WTC11 (cell line): ENCODE measurements at regions not wholly inside any gene's neighbourhood (a gene's known extent, or its start where the extent isn't known, plus 50 kb on each side); places are given as distances from the start of the nearest gene placed in this dataset.

ENCODE experiments used
- CREB1 ChIP-seq: sonication (generic); formaldehyde crosslinking; IDR thresholded peaks from 2 replicates; pipeline ENCODE4 v1.8.0; 2023; ENCODE audit warnings: mild to moderate bottlenecking, missing genetic modification reagents
- MXD4 ChIP-seq: fragments of 250-450 bp; sonication (Bioruptor Pico); IDR thresholded peaks from 2 replicates; pipeline ENCODE4 v1.8.0; 2021; ENCODE audit warnings: mild to moderate bottlenecking, moderate library complexity, borderline replicate concordance
- MYBL2 ChIP-seq: sonication (generic); formaldehyde crosslinking; IDR thresholded peaks from 2 replicates; pipeline ENCODE4 v1.8.1; 2023; ENCODE audit warnings: mild to moderate bottlenecking, moderate library complexity, missing genetic modification reagents
- NFYB ChIP-seq: sonication (generic); formaldehyde crosslinking; conservative IDR thresholded peaks from 2 replicates; pipeline ENCODE4 v1.8.0; 2022; ENCODE audit warnings: low read depth, missing genetic modification reagents
- SMAD3 ChIP-seq: sonication (generic); formaldehyde crosslinking; IDR thresholded peaks from 2 replicates; pipeline ENCODE4 v1.8.0; 2022; ENCODE audit warnings: missing genetic modification reagents, mild to moderate bottlenecking, borderline replicate concordance
- ZNF423 ChIP-seq: fragments of 250-450 bp; sonication (Bioruptor Pico); IDR thresholded peaks from 2 replicates; pipeline ENCODE4 v2.1.2; 2022; ENCODE audit warnings: mild to moderate bottlenecking, moderate library complexity
- TF ChIP-seq, protein P1 (sequence below): fragments of 200-600 bp; IDR thresholded peaks from 2 replicates; pipeline ENCODE4 v1.8.0; 2022; ENCODE audit warnings: antibody characterized with exemption
- TF ChIP-seq, protein P2 (sequence below): sonication (generic); formaldehyde crosslinking; IDR thresholded peaks from 2 replicates; pipeline ENCODE4 v1.8.1; 2023; ENCODE audit warnings: mild to moderate bottlenecking, missing genetic modification reagents, moderate library complexity
- TF ChIP-seq, protein P3 (sequence below): sonication (generic); formaldehyde crosslinking; IDR thresholded peaks from 2 replicates; pipeline ENCODE4 v1.8.1; 2022; ENCODE audit warnings: low read depth, missing genetic modification reagents, borderline replicate concordance
- TF ChIP-seq, protein P4 (sequence below): sonication (generic); formaldehyde crosslinking; IDR thresholded peaks from 2 replicates; pipeline ENCODE4 v1.8.0; 2023; ENCODE audit warnings: mild to moderate bottlenecking, missing genetic modification reagents
- TF ChIP-seq, protein P5 (sequence below): sonication (generic); formaldehyde crosslinking; IDR thresholded peaks from 2 replicates; pipeline ENCODE4 v1.8.0; 2022; ENCODE audit warnings: mild to moderate bottlenecking, missing genetic modification reagents
- TF ChIP-seq, protein P6 (sequence below): fragments of 250-450 bp; sonication (Bioruptor Pico); IDR thresholded peaks from 2 replicates; pipeline ENCODE4 v1.9.0; 2021; ENCODE audit warnings: mild to moderate bottlenecking
- TF ChIP-seq, protein P7 (sequence below): sonication (generic); formaldehyde crosslinking; IDR thresholded peaks from 2 replicates; pipeline ENCODE4 v1.8.1; 2022; ENCODE audit warnings: mild to moderate bottlenecking, moderate library complexity, missing genetic modification reagents

DNA sequence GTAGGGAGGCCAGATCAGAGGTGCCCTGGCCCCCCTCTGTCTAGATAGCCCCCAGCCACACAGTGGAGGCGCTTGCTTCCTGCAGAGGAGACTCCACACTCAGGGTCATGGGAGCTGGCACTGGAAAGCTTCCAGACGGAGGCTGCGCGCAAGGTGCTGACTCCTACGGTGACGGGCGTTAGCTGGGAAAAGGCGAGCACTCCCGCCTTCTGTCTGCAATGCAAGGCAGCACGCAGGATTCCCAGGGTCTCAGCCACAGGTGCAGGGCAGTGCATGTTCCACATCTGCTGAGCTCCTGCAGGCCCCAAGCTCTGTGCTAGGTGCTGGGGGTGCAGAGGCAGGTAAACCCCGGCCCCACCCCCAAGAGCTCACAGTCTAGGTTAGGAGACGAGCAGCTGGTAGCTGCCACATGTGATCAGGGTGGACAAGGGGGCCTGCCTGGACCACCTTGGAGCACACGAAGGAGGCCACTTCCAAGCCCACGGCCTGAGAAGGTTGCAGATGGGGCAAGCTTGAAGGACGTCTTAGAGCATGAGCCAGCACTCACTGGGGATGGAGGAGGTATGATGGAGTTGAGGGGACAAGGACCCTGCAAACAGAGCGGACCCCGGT lies 310.9 kb upstream of the DIO3 start:
- TF ChIP-seq, protein P1, sequence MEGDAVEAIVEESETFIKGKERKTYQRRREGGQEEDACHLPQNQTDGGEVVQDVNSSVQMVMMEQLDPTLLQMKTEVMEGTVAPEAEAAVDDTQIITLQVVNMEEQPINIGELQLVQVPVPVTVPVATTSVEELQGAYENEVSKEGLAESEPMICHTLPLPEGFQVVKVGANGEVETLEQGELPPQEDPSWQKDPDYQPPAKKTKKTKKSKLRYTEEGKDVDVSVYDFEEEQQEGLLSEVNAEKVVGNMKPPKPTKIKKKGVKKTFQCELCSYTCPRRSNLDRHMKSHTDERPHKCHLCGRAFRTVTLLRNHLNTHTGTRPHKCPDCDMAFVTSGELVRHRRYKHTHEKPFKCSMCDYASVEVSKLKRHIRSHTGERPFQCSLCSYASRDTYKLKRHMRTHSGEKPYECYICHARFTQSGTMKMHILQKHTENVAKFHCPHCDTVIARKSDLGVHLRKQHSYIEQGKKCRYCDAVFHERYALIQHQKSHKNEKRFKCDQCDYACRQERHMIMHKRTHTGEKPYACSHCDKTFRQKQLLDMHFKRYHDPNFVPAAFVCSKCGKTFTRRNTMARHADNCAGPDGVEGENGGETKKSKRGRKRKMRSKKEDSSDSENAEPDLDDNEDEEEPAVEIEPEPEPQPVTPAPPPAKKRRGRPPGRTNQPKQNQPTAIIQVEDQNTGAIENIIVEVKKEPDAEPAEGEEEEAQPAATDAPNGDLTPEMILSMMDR, result no peak
- TF ChIP-seq MYBL2 (CRISPR knock-in tag) (no peak), NFYB (CRISPR knock-in tag) (no peak), CREB1 (CRISPR knock-in tag) (no peak), MXD4 (CRISPR knock-in tag) (no peak), ZNF423 (CRISPR knock-in tag) (no peak), SMAD3 (CRISPR knock-in tag) (no peak)
- TF ChIP-seq, protein P2, sequence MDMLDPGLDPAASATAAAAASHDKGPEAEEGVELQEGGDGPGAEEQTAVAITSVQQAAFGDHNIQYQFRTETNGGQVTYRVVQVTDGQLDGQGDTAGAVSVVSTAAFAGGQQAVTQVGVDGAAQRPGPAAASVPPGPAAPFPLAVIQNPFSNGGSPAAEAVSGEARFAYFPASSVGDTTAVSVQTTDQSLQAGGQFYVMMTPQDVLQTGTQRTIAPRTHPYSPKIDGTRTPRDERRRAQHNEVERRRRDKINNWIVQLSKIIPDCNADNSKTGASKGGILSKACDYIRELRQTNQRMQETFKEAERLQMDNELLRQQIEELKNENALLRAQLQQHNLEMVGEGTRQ (CRISPR knock-in tag), result no peak
- TF ChIP-seq, protein P3, sequence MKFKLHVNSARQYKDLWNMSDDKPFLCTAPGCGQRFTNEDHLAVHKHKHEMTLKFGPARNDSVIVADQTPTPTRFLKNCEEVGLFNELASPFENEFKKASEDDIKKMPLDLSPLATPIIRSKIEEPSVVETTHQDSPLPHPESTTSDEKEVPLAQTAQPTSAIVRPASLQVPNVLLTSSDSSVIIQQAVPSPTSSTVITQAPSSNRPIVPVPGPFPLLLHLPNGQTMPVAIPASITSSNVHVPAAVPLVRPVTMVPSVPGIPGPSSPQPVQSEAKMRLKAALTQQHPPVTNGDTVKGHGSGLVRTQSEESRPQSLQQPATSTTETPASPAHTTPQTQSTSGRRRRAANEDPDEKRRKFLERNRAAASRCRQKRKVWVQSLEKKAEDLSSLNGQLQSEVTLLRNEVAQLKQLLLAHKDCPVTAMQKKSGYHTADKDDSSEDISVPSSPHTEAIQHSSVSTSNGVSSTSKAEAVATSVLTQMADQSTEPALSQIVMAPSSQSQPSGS, result no peak
- TF ChIP-seq, protein P4, sequence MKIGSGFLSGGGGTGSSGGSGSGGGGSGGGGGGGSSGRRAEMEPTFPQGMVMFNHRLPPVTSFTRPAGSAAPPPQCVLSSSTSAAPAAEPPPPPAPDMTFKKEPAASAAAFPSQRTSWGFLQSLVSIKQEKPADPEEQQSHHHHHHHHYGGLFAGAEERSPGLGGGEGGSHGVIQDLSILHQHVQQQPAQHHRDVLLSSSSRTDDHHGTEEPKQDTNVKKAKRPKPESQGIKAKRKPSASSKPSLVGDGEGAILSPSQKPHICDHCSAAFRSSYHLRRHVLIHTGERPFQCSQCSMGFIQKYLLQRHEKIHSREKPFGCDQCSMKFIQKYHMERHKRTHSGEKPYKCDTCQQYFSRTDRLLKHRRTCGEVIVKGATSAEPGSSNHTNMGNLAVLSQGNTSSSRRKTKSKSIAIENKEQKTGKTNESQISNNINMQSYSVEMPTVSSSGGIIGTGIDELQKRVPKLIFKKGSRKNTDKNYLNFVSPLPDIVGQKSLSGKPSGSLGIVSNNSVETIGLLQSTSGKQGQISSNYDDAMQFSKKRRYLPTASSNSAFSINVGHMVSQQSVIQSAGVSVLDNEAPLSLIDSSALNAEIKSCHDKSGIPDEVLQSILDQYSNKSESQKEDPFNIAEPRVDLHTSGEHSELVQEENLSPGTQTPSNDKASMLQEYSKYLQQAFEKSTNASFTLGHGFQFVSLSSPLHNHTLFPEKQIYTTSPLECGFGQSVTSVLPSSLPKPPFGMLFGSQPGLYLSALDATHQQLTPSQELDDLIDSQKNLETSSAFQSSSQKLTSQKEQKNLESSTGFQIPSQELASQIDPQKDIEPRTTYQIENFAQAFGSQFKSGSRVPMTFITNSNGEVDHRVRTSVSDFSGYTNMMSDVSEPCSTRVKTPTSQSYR (CRISPR knock-in tag), result no peak
- TF ChIP-seq, protein P5, sequence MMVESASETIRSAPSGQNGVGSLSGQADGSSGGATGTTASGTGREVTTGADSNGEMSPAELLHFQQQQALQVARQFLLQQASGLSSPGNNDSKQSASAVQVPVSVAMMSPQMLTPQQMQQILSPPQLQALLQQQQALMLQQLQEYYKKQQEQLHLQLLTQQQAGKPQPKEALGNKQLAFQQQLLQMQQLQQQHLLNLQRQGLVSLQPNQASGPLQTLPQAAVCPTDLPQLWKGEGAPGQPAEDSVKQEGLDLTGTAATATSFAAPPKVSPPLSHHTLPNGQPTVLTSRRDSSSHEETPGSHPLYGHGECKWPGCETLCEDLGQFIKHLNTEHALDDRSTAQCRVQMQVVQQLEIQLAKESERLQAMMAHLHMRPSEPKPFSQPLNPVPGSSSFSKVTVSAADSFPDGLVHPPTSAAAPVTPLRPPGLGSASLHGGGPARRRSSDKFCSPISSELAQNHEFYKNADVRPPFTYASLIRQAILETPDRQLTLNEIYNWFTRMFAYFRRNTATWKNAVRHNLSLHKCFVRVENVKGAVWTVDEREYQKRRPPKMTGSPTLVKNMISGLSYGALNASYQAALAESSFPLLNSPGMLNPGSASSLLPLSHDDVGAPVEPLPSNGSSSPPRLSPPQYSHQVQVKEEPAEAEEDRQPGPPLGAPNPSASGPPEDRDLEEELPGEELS, result no peak
- TF ChIP-seq, protein P6, sequence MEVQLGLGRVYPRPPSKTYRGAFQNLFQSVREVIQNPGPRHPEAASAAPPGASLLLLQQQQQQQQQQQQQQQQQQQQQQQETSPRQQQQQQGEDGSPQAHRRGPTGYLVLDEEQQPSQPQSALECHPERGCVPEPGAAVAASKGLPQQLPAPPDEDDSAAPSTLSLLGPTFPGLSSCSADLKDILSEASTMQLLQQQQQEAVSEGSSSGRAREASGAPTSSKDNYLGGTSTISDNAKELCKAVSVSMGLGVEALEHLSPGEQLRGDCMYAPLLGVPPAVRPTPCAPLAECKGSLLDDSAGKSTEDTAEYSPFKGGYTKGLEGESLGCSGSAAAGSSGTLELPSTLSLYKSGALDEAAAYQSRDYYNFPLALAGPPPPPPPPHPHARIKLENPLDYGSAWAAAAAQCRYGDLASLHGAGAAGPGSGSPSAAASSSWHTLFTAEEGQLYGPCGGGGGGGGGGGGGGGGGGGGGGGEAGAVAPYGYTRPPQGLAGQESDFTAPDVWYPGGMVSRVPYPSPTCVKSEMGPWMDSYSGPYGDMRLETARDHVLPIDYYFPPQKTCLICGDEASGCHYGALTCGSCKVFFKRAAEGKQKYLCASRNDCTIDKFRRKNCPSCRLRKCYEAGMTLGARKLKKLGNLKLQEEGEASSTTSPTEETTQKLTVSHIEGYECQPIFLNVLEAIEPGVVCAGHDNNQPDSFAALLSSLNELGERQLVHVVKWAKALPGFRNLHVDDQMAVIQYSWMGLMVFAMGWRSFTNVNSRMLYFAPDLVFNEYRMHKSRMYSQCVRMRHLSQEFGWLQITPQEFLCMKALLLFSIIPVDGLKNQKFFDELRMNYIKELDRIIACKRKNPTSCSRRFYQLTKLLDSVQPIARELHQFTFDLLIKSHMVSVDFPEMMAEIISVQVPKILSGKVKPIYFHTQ, result no peak
- TF ChIP-seq, protein P7, sequence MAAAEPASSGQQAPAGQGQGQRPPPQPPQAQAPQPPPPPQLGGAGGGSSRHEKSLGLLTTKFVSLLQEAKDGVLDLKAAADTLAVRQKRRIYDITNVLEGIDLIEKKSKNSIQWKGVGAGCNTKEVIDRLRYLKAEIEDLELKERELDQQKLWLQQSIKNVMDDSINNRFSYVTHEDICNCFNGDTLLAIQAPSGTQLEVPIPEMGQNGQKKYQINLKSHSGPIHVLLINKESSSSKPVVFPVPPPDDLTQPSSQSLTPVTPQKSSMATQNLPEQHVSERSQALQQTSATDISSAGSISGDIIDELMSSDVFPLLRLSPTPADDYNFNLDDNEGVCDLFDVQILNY (CRISPR knock-in tag), result no peak
